MM.1S (cell line): ENCODE measurements at regions not wholly inside any gene's neighbourhood (a gene's known extent, or its start where the extent isn't known, plus 50 kb on each side); places are given as distances from the start of the nearest gene placed in this dataset.

ENCODE experiments used
- DNase-seq: peaks from one replicate; pipeline ENCODE4 v3.0.0-alpha.2; 2015
- H2AFZ ChIP-seq: fragments of 300-600 bp; sonication (generic); 2 replicates; pipeline ENCODE4 v1.6.0; 2016; ENCODE audit warnings: antibody characterized with exemption, low read length
- H3F3A ChIP-seq: fragments of 300-600 bp; sonication (generic); 2 replicates; pipeline ENCODE4 v1.6.1; 2016; ENCODE audit warnings: mild to moderate bottlenecking, antibody characterized with exemption, low read length, moderate library complexity, mixed read lengths; ENCODE audit not compliant: insufficient read depth
- H3K27ac ChIP-seq: fragments of 300-600 bp; sonication (generic); 2 replicates; pipeline ENCODE4 v1.5.1; 2016; ENCODE audit warnings: mild to moderate bottlenecking, low read length
- H3K27me3 ChIP-seq: fragments of 300-600 bp; sonication (generic); replicated peaks from 2 replicates; pipeline ENCODE4 v1.6.0; 2016; ENCODE audit warnings: low read length; ENCODE audit not compliant: insufficient read depth
- H3K36me3 ChIP-seq: fragments of 300-600 bp; sonication (generic); replicated peaks from 2 replicates; pipeline ENCODE4 v1.6.1; 2016; ENCODE audit warnings: mild to moderate bottlenecking, low read length, mixed read lengths; ENCODE audit not compliant: insufficient read depth
- H3K4me1 ChIP-seq: fragments of 300-600 bp; sonication (generic); 2 replicates; pipeline ENCODE4 v1.6.1; 2016; ENCODE audit warnings: low read length, mixed read lengths
- H3K4me2 ChIP-seq: fragments of 300-600 bp; sonication (generic); 2 replicates; pipeline ENCODE4 v1.6.0; 2016; ENCODE audit warnings: low read depth, low read length
- H3K4me3 ChIP-seq: fragments of 300-600 bp; sonication (generic); 2 replicates; pipeline ENCODE4 v1.5.1; 2016; ENCODE audit warnings: low read length, mixed read lengths
- H3K79me2 ChIP-seq: fragments of 300-600 bp; sonication (generic); 2 replicates; pipeline ENCODE4 v1.6.1; 2016; ENCODE audit warnings: mixed run types, low read length, mixed read lengths
- H3K9ac ChIP-seq: fragments of 300-600 bp; sonication (generic); 2 replicates; pipeline ENCODE4 v1.6.1; 2016; ENCODE audit warnings: low read length, mixed read lengths
- H3K9me2 ChIP-seq: fragments of 300-600 bp; sonication (generic); replicated peaks from 2 replicates; pipeline ENCODE4 v1.6.1; 2016; ENCODE audit warnings: mild to moderate bottlenecking, low read length, mixed read lengths; ENCODE audit not compliant: insufficient read depth
- H3K9me3 ChIP-seq: fragments of 300-600 bp; sonication (generic); replicated peaks from 2 replicates; pipeline ENCODE4 v1.6.1; 2016; ENCODE audit warnings: mild to moderate bottlenecking, low read length, mixed read lengths; ENCODE audit not compliant: insufficient read depth
- H4K20me1 ChIP-seq: fragments of 300-600 bp; sonication (generic); 2 replicates; pipeline ENCODE4 v1.6.1; 2016; ENCODE audit warnings: mild to moderate bottlenecking, low read length, moderate library complexity, mixed read lengths; ENCODE audit not compliant: insufficient read depth
- EZH2 ChIP-seq: fragments of 300-600 bp; sonication (generic); optimal IDR thresholded peaks from 2 replicates; pipeline ENCODE3; 2017; ENCODE audit warnings: low read depth, mild to moderate bottlenecking, antibody characterized with exemption, low read length, mixed read lengths
- EZH2phosphoT487 ChIP-seq: fragments of 300-600 bp; sonication (generic); IDR thresholded peaks from 2 replicates; pipeline ENCODE4 v1.6.1; 2018; ENCODE audit warnings: antibody characterized with exemption, low read length
- TF ChIP-seq, protein P1 (sequence below): fragments of 300-600 bp; sonication (generic); IDR thresholded peaks from 2 replicates; pipeline ENCODE4 v1.5.1; 2016; ENCODE audit warnings: antibody characterized with exemption, low read length, mixed read lengths

DNA sequence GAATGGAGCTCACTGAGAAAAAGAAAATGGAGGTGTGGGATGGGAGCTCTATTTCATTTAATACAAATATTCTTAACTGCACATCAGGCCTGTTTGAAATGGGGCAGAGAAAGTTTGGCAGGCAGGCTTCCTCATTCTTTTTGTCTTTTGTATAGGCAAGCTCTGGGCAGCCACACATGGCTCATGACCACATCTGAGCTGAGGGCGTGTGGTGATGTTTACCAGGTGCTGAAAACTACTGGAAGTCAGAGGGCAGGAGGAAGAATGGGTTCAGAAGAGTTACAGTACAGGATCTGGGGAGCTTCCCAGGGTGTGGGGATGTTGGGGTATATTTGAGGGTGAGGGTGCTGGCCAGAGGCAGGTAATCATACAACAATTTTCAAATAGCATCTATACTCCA, 66.3 kb upstream of the NAV2 start:
- H3K4me3 ChIP-seq, result no peak overlapping the region
- H3K4me1 ChIP-seq, result no peaks in the 10 kb centered on the region
- H4K20me1 ChIP-seq, result no peaks in the 10 kb centered on the region
- H3K4me2 ChIP-seq, result no peak overlapping the region
- no peaks in the 10 kb centered on the region for H3K9me2 ChIP-seq
- H3K36me3 ChIP-seq, result no peaks in the 10 kb centered on the region
- H3K27me3 ChIP-seq, result no peaks in the 10 kb centered on the region
- H3K9me3 ChIP-seq, result no peaks in the 10 kb centered on the region
- H3K79me2 ChIP-seq, result no peaks in the 10 kb centered on the region
- no peak for DNase-seq
- H3K9ac ChIP-seq, result no peak overlapping the region
- no peaks in the 10 kb centered on the region for H3F3A ChIP-seq
- H2AFZ ChIP-seq, result no peak overlapping the region
- TF ChIP-seq EZH2phosphoT487, result no peak
- TF ChIP-seq, protein P1, sequence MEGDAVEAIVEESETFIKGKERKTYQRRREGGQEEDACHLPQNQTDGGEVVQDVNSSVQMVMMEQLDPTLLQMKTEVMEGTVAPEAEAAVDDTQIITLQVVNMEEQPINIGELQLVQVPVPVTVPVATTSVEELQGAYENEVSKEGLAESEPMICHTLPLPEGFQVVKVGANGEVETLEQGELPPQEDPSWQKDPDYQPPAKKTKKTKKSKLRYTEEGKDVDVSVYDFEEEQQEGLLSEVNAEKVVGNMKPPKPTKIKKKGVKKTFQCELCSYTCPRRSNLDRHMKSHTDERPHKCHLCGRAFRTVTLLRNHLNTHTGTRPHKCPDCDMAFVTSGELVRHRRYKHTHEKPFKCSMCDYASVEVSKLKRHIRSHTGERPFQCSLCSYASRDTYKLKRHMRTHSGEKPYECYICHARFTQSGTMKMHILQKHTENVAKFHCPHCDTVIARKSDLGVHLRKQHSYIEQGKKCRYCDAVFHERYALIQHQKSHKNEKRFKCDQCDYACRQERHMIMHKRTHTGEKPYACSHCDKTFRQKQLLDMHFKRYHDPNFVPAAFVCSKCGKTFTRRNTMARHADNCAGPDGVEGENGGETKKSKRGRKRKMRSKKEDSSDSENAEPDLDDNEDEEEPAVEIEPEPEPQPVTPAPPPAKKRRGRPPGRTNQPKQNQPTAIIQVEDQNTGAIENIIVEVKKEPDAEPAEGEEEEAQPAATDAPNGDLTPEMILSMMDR, result no peak
- no peak overlapping the region for H3K27ac ChIP-seq

DNA sequence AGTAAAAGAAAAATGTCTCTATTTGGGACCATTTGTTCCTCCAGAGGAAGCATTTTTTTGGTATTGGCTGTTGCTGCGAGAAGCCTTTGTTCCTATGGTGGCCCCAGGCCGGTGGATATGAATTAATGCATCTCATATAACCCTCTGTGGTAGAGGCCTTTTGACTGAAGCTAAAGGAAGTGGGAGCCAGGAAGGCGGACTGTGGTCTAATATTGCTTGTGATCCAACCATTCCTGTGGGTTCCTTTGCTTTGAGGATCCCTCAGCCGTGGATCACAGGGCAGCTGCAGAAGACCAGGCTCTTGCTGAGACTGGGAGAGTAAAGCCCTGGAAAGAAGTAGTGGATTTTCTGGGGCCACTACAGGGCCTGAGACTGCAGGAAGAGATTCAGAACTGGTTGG, 68.3 kb upstream of the NAV2 start:
- H3K9ac ChIP-seq, result no peak overlapping the region
- no peak overlapping the region for H2AFZ ChIP-seq
- no peaks in the 10 kb centered on the region for H4K20me1 ChIP-seq
- H3K4me2 ChIP-seq, result no peak overlapping the region
- no peak overlapping the region for H3K4me3 ChIP-seq
- H3K79me2 ChIP-seq, result no peaks in the 10 kb centered on the region
- H3K9me2 ChIP-seq, result no peaks in the 10 kb centered on the region
- TF ChIP-seq EZH2phosphoT487 (no peak), EZH2 (no peak)
- TF ChIP-seq, protein P1, result no peak
- H3K9me3 ChIP-seq, result no peaks in the 10 kb centered on the region
- H3K4me1 ChIP-seq, result no peaks in the 10 kb centered on the region
- no peaks in the 10 kb centered on the region for H3K27me3 ChIP-seq
- DNase-seq, result no peak
- no peaks in the 10 kb centered on the region for H3K36me3 ChIP-seq
- H3F3A ChIP-seq, result no peaks in the 10 kb centered on the region
- H3K27ac ChIP-seq, result no peak overlapping the region

DNA sequence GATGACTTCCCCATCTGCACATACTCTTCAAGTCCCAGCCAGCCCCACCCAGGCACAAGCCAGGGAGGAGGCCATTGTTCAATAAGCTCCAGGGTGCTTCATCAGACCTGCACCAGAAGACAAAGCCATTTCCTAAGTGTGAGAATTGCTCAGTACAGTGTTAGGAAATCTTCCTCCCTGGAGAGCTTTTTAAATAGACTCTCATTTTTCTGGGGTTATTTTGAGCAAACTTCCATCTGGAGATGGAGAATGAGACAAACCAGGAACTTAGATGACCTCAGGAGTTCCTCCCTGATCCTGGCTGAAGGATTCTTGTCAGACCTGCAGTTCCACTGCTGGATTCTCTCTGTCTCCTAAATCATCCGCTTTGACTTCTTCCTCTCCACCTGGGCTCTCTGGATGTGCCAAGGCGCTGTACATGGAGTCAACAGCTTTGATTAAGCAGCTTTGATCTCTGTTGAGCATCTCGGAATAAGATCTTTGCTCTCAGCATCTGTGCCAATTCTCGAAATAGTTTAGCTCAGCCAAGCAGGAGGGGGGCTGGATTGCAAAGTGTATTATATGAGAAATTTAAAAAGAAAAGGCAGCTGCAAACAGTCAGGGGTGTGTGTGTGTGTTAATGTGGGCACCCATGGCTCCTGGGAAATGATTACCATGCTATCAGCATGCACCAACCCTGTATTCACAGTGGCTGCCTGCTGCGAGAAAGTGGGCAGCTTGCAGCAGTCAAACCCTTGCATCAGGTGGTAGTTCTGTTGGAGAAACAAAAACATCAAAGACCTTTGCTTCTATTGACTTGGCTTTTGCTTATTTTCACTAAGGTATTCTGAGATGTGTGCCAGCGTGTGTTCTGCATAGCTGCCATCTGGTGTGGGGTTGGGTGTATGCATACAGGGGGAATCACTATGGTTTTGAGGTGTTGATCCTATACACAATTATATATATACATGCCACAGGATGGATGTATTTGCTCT, 70.2 kb upstream of the NAV2 start:
- no peak overlapping the region for H3K9ac ChIP-seq
- DNase-seq, result no peak
- no peaks in the 10 kb centered on the region for H3K9me2 ChIP-seq
- no peaks in the 10 kb centered on the region for H3K36me3 ChIP-seq
- no peak overlapping the region for H3K27ac ChIP-seq
- H3K4me1 ChIP-seq, result no peaks in the 10 kb centered on the region
- no peak overlapping the region for H3K4me3 ChIP-seq
- H3F3A ChIP-seq, result no peaks in the 10 kb centered on the region
- H2AFZ ChIP-seq, result no peak overlapping the region
- H3K4me2 ChIP-seq, result no peak overlapping the region
- TF ChIP-seq EZH2phosphoT487 (no peak), EZH2 (no peak)
- TF ChIP-seq, protein P1, result no peak
- H3K9me3 ChIP-seq, result no peaks in the 10 kb centered on the region
- H3K27me3 ChIP-seq, result no peaks in the 10 kb centered on the region
- no peaks in the 10 kb centered on the region for H4K20me1 ChIP-seq
- no peaks in the 10 kb centered on the region for H3K79me2 ChIP-seq
